HUES64 (cell line): ENCODE measurements at regions not wholly inside any gene's neighbourhood (a gene's known extent, or its start where the extent isn't known, plus 50 kb on each side); places are given as distances from the start of the nearest gene placed in this dataset.

Experiments used
- H3K27ac ChIP-seq: 2 replicates; pipeline ENCODE4 v1.7.0; 2013; ENCODE audit warnings: low read depth, low read length, inconsistent platforms
- H3K27me3 ChIP-seq: 2 replicates; pipeline ENCODE4 v1.6.1; 2013; ENCODE audit warnings: mild to moderate bottlenecking, low read length; ENCODE audit not compliant: insufficient read depth
- H3K36me3 ChIP-seq: 2 replicates; pipeline ENCODE4 v1.6.1; 2013; ENCODE audit warnings: mild to moderate bottlenecking, low read length; ENCODE audit not compliant: insufficient read depth
- H3K4me1 ChIP-seq: 2 replicates; pipeline ENCODE4 v1.6.1; 2013; ENCODE audit warnings: mild to moderate bottlenecking, low read length, moderate library complexity; ENCODE audit not compliant: insufficient read depth
- H3K4me3 ChIP-seq: 2 replicates; pipeline ENCODE4 v1.5.1; 2013; ENCODE audit warnings: mild to moderate bottlenecking, low read length, moderate library complexity
- H3K9ac ChIP-seq: 2 replicates; pipeline ENCODE4 v1.6.1; 2013; ENCODE audit warnings: mild to moderate bottlenecking, low read depth, low read length
- H3K9me3 ChIP-seq: 2 replicates; pipeline ENCODE4 v1.6.1; 2013; ENCODE audit warnings: low read depth, low read length; ENCODE audit not compliant: insufficient read depth
- WGBS: fragments of 150-250, 120-280 bp; methylation state at CpG from one replicate; pipeline ENCODE4 v1.1.7; 2013; ENCODE audit warnings: missing lambda C conversion rate; 5-methylcytosine and 5-hydroxymethylcytosine counted together

DNA sequence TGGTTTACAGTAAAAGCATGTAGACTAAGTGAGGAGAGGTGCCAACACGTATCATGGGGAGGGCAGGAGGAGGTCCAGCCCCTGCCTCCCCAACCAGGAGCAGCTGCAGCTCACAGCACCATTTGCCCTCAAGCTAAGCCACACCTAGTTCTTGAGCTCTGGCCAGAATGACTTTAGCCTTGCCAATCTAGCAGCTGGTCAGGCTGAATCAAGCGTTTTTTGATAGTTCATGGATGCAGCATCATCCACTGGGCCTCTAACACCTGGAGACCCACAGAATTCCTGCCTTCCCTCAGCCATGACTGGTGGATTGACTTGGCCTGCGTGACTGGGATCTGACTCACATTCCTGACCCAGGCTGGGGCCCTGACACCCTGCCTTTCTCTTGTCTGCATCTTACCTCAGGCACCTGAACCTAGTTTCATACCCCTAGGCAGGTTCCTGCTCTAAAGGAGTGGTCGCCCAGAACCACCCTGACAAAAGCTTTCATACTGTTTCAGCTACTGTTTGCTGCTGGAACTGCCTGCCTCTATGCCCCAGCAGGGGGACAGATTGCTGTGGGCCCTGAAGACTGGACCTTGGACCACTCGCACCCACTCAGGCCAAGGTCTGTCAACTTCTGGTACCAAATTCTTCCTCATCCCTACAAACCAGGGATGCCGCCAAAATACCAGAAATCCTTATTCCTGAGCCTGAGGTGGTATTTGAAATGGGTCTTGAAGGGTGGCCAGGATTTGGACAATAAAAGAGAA, 122.3 kb downstream of the QRSL1 start:
- Histone ChIP-seq H3K27ac (no peak overlapping the region), H3K4me1 (peaks cover 27% of the 10 kb centered on the region), H3K36me3 (no peaks in the 10 kb centered on the region), H3K4me3 (no peak overlapping the region), H3K9ac (no peak overlapping the region), H3K9me3 (no peaks in the 10 kb centered on the region), H3K27me3 (no peaks in the 10 kb centered on the region)
- 91% methylated on average over 6 of the region's 6 CpGs for WGBS

- Histone ChIP-seq H3K27me3 (no peaks in the 10 kb centered on the region), H3K9ac (no peak overlapping the region), H3K9me3 (no peaks in the 10 kb centered on the region), H3K27ac (no peak overlapping the region), H3K36me3 (no peaks in the 10 kb centered on the region), H3K4me1 (peaks cover 32% of the 10 kb centered on the region), H3K4me3 (no peak overlapping the region)
- 82% methylated on average over 4 of the region's 4 CpGs for WGBS
These were observed 121.6 kb downstream of the QRSL1 start for GRCh38 chr6:106750946-106751345.

DNA sequence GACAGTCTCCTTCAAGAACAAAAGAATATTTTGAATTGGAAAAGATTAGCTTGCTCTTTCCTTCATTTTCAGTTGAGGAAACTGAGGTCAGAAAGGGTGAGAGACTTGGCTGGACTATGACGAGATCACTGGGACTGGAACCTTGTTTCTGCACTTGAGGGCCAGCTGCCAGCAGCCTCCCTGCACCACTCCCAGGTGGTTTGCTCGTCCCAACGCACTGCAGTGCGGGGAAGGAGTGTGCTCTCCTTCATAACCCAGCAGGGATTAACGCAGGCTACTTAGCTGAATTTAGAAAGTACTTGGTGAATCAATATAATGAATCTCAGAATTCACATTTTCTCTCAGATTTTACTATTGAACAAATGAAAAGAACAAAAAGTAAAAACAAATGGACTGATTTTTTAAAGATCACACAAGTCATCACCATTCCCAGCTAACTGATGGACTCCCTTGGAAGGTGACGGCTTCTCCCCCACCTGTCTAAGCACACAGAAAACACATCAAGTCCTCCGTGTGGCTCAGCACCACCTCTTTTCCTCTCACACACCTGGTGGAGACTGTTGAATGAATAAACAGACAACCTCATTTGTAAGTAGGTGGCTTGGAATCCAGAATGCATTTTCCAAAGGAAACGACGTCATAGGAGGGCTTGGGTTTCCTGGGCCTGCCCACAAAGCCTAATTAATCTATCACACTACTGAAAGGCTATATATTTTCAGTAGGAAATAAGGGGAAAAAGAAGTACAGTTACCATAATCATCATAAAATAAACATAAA, 121.0 kb downstream of the QRSL1 start:
- Histone ChIP-seq H3K4me1 (peaks cover 32% of the 10 kb centered on the region), H3K4me3 (no peak overlapping the region), H3K27ac (no peak overlapping the region), H3K9me3 (no peaks in the 10 kb centered on the region), H3K36me3 (no peaks in the 10 kb centered on the region), H3K9ac (no peak overlapping the region), H3K27me3 (no peaks in the 10 kb centered on the region)
- 67% methylated on average over 7 of the region's 9 CpGs for WGBS

DNA sequence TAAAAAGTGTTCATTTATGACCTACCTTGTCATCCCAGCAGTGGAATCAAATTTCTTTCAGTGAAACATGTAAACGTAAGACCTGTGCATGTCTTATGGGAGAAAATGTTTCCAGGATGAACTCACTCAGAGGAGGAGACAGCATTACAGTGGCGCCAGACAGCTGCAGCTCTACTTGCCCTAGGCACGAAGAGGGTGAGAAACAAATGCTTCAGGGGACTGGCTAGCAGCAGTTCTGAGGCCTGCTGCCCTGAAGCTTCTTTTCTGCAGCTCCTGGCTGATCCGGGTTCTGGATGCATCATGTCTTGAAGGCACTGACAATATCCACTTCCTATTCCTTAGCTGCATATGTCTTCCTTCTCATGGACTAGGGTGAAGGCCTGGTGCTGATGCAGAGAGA, 120.2 kb downstream of the QRSL1 start:
- Histone ChIP-seq H3K27ac (peak overlapping the region; percentile 31; the same call in 1 of the 2 replicates), H3K9ac (no peak overlapping the region), H3K9me3 (no peaks in the 10 kb centered on the region), H3K36me3 (no peaks in the 10 kb centered on the region), H3K4me3 (no peak overlapping the region), H3K27me3 (no peaks in the 10 kb centered on the region), H3K4me1 (peaks cover 32% of the 10 kb centered on the region)
- WGBS = 61% methylated on average over 4 of the region's 4 CpGs

DNA sequence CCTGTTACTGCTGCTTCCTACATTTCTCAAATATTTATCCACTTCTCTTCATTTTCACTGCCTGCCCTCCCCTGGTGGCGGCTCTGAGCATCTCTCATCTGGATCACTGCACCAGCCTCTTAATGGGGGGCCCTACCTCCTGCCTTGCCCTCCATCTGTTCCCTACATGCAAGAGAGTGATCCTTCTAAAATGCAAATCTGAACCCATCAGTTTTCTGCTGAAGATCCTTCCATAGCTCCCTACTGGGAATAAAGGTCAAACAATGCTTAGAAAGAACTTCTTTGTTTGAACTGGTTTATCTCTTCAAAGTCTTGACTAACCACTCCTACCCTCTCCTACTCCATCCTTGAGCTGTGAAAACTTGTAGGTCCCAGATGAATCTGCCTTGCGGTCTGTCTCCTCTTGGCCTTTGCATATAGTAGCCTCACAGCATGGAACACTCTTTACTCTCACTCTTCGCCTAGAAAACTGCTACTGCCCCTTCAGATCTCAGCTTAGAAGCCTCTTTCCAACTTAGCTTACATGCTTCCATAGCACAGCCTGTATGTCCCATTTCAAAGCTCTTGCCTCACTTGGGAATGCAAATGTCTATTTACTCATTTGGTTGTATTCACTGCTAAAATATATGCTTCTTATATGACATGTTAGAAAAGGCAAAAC, 119.3 kb downstream of the QRSL1 start:
- Histone ChIP-seq H3K4me3 (no peak overlapping the region), H3K27ac (peak overlapping the region; percentile 47; the same call in 1 of the 2 replicates), H3K4me1 (peaks cover 32% of the 10 kb centered on the region)

DNA sequence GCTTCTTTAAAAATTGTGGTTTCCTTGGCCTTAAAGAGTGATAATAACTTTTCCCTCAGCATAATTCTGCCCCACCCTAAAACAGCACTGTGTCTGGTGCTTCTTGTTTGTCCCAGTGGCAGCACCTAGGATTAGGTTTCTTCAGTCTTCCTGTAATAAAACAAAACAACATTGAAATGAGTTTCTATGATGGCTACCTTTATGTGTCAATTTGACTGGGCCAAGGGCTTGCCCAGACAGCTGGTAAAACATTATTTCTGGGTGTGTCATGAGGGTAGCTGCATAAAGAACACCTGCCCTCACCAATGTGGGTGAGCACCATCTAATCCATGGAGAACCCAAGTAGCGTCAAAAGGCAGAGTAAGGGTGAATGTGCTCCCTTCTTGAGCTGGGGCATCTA, 117.8 kb downstream of the QRSL1 start:
- no peak overlapping the region for H3K4me3 ChIP-seq
- WGBS = 100% methylated on average over 1 of the region's 1 CpG
- H3K36me3 ChIP-seq = no peaks in the 10 kb centered on the region
- no peaks in the 10 kb centered on the region for H3K27me3 ChIP-seq
- peaks cover 32% of the 10 kb centered on the region for H3K4me1 ChIP-seq
- no peak overlapping the region for H3K9ac ChIP-seq
- H3K9me3 ChIP-seq = peaks cover 16% of the 10 kb centered on the region
- H3K27ac ChIP-seq = no peak overlapping the region

More for the DNA sequence above, 119.3 kb downstream of the QRSL1 start:
- Histone ChIP-seq H3K9me3 (peaks cover 8% of the 10 kb centered on the region; the same call in 1 of the 2 replicates), H3K36me3 (no peaks in the 10 kb centered on the region), H3K9ac (no peak overlapping the region), H3K27me3 (no peaks in the 10 kb centered on the region)
- WGBS = 10% methylated on average over 3 of the region's 3 CpGs

GRCh38 chr6:106746652-106747051, 117.3 kb downstream of the QRSL1 start:
- Histone ChIP-seq H3K36me3 (no peaks in the 10 kb centered on the region), H3K4me3 (no peak overlapping the region), H3K4me1 (peaks cover 32% of the 10 kb centered on the region), H3K9me3 (peaks cover 16% of the 10 kb centered on the region), H3K27ac (no peak overlapping the region), H3K27me3 (no peaks in the 10 kb centered on the region), H3K9ac (no peak overlapping the region)
- WGBS = 61% methylated on average over 3 of the region's 3 CpGs

GRCh38 chr6:106745824-106746582, 116.6 kb downstream of the QRSL1 start:
- H3K4me1 ChIP-seq = peaks cover 32% of the 10 kb centered on the region
- H3K27ac ChIP-seq = no peak overlapping the region
- H3K27me3 ChIP-seq = no peaks in the 10 kb centered on the region
- H3K9me3 ChIP-seq = peaks cover 16% of the 10 kb centered on the region
- H3K9ac ChIP-seq = no peak overlapping the region
- no peaks in the 10 kb centered on the region for H3K36me3 ChIP-seq
- WGBS = 93% methylated on average over 4 of the region's 5 CpGs
- H3K4me3 ChIP-seq = no peak overlapping the region

DNA sequence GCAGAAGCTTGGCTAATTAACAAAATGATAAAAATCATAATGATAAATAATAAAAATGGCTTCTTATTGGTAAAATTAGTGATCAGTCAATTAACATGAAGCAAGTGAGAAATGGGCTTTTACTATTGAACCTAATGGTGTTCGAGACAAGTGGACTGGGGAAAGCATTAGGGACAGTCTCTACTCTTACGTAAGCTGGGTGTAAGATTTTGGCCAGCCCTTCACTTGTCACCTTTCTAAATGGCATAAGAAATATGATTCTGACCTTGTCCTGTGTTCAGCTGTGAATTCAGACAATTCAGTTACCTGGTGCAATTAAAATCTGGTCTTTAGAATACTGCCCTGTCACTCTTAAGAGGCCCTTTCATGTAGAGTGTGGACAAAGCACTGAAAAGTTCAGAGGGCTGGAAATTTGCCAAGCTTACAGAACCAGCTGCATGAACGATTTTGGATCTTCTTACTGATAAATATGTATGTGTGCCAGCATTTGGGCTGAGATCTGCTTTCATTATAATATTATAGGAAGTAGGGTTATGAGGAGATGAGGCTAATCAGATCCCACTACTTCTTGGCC, 115.9 kb downstream of the QRSL1 start:
- peaks cover 16% of the 10 kb centered on the region for H3K9me3 ChIP-seq
- no peaks in the 10 kb centered on the region for H3K36me3 ChIP-seq
- no peaks in the 10 kb centered on the region for H3K27me3 ChIP-seq
- peaks cover 32% of the 10 kb centered on the region for H3K4me1 ChIP-seq
- 97% methylated on average over 3 of the region's 3 CpGs for WGBS
- no peak overlapping the region for H3K9ac ChIP-seq
- H3K27ac ChIP-seq = no peak overlapping the region
- H3K4me3 ChIP-seq = no peak overlapping the region

- Histone ChIP-seq H3K27me3 (no peaks in the 10 kb centered on the region), H3K9me3 (peaks cover 16% of the 10 kb centered on the region), H3K9ac (no peak overlapping the region), H3K27ac (no peak overlapping the region), H3K4me1 (peaks cover 28% of the 10 kb centered on the region), H3K4me3 (no peak overlapping the region), H3K36me3 (no peaks in the 10 kb centered on the region)
- WGBS = 88% methylated on average over 1 of the region's 2 CpGs
These were observed 115.4 kb downstream of the QRSL1 start for GRCh38 chr6:106744781-106745180.
